IMR-90 (cell line): ENCODE measurements at regions not wholly inside any gene's neighbourhood (a gene's known extent, or its start where the extent isn't known, plus 50 kb on each side); places are given as distances from the start of the nearest gene placed in this dataset.

ENCODE experiments used
- BHLHE40 ChIP-seq: fragments of 150-350 bp; IDR thresholded peaks from 2 replicates; pipeline ENCODE4 v1.6.1; 2016; ENCODE audit warnings: mild to moderate bottlenecking, low read depth, low read length
- CHD1 ChIP-seq: IDR thresholded peaks from 2 replicates; pipeline ENCODE4 v1.6.1; 2012; ENCODE audit warnings: low read depth, low read length, improper control_type of control experiment
- CTCF ChIP-seq: conservative IDR thresholded peaks from 2 replicates; pipeline ENCODE4 v1.5.1; 2012; ENCODE audit warnings: mild to moderate bottlenecking, low read depth, low read length, improper control_type of control experiment
- MAFK ChIP-seq: IDR thresholded peaks from 2 replicates; pipeline ENCODE4 v1.6.1; 2012; ENCODE audit warnings: low read depth, low read length, improper control_type of control experiment
- MAZ ChIP-seq: IDR thresholded peaks from 2 replicates; pipeline ENCODE4 v1.6.1; 2012; ENCODE audit warnings: low read depth, mild to moderate bottlenecking, low read length, improper control_type of control experiment, moderate library complexity, borderline replicate concordance
- MXI1 ChIP-seq: IDR thresholded peaks from 2 replicates; pipeline ENCODE4 v1.6.1; 2012; ENCODE audit warnings: low read depth, mild to moderate bottlenecking, low read length, moderate library complexity, borderline replicate concordance
- NFE2L2 ChIP-seq: fragments of 150-350 bp; IDR thresholded peaks from 2 replicates; pipeline ENCODE4 v1.6.1; 2016; ENCODE audit warnings: low read depth, mild to moderate bottlenecking, low read length
- POLR2A ChIP-seq: IDR thresholded peaks from 2 replicates; pipeline ENCODE4 v1.6.1; 2012; ENCODE audit warnings: mild to moderate bottlenecking, low read depth, low read length
- RAD21 ChIP-seq: IDR thresholded peaks from 2 replicates; pipeline ENCODE4 v1.6.1; 2012; ENCODE audit warnings: low read length, improper control_type of control experiment
- RCOR1 ChIP-seq: IDR thresholded peaks from 2 replicates; pipeline ENCODE4 v1.6.1; 2012; ENCODE audit warnings: mild to moderate bottlenecking, low read length, improper control_type of control experiment; ENCODE audit not compliant: insufficient replicate concordance
- SMC3 ChIP-seq: fragments of 150-350 bp; IDR thresholded peaks from 2 replicates; pipeline ENCODE4 v1.6.1; 2016; ENCODE audit warnings: low read depth, mild to moderate bottlenecking, antibody characterized with exemption, low read length, moderate library complexity
- USF2 ChIP-seq: fragments of 150-350 bp; IDR thresholded peaks from 2 replicates; pipeline ENCODE4 v1.6.1; 2017; ENCODE audit warnings: mild to moderate bottlenecking, antibody characterized with exemption, low read length, low read depth

- TF ChIP-seq USF2: no peak
- no peak for TF ChIP-seq CTCF
- TF ChIP-seq CHD1: no peak
- TF ChIP-seq POLR2A: no peak
- no peak for TF ChIP-seq MAZ
- no peak for TF ChIP-seq BHLHE40
- no peak for TF ChIP-seq RCOR1
- TF ChIP-seq SMC3: no peak
- TF ChIP-seq RAD21: no peak
- no peak for TF ChIP-seq MAFK
- TF ChIP-seq MXI1: no peak
- no peak for TF ChIP-seq NFE2L2
Observed at GRCh38 chr2:106981491-106981890, 95.5 kb upstream of the ST6GAL2 start.
